Neuronal stem cell (in vitro differentiated cells): ENCODE measurements at regions not wholly inside any gene's neighbourhood (a gene's known extent, or its start where the extent isn't known, plus 50 kb on each side); places are given as distances from the start of the nearest gene placed in this dataset.

Source experiments
- DNase-seq: peaks from one replicate; pipeline ENCODE4 v3.0.0-alpha.2; 2013; ENCODE audit warnings: low spot score
- H2AFZ ChIP-seq: one replicate; pipeline ENCODE4 v1.6.1; 2013; ENCODE audit warnings: mild to moderate bottlenecking, low read length, inconsistent platforms
- H2AK5ac ChIP-seq: 2 replicates; pipeline ENCODE4 v1.6.1; 2013; ENCODE audit warnings: low read depth, mild to moderate bottlenecking, inconsistent platforms, low read length, moderate library complexity, mixed read lengths
- H2BK120ac ChIP-seq: 2 replicates; pipeline ENCODE4 v1.6.1; 2013; ENCODE audit warnings: low read depth, mild to moderate bottlenecking, inconsistent platforms, low read length, moderate library complexity, mixed read lengths
- H2BK12ac ChIP-seq: one replicate; pipeline ENCODE4 v1.6.1; 2013; ENCODE audit warnings: low read length, inconsistent platforms
- H2BK15ac ChIP-seq: 2 replicates; pipeline ENCODE4 v1.6.1; 2013; ENCODE audit warnings: mild to moderate bottlenecking, low read length, inconsistent platforms, mixed read lengths
- H2BK5ac ChIP-seq: one replicate; pipeline ENCODE4 v1.6.1; 2013; ENCODE audit warnings: inconsistent platforms, mild to moderate bottlenecking, low read length, moderate library complexity
- H3K14ac ChIP-seq: one replicate; pipeline ENCODE4 v1.6.1; 2013; ENCODE audit warnings: low read length, inconsistent platforms
- H3K18ac ChIP-seq: 2 replicates; pipeline ENCODE4 v1.6.1; 2013; ENCODE audit warnings: low read length, inconsistent platforms
- H3K23ac ChIP-seq: 2 replicates; pipeline ENCODE4 v1.6.1; 2013; ENCODE audit warnings: low read depth, mild to moderate bottlenecking, mixed read lengths, low read length, inconsistent platforms; ENCODE audit not compliant: poor library complexity
- H3K27ac ChIP-seq: replicated peaks from 3 replicates; pipeline ENCODE4 v1.5.1; 2013; ENCODE audit warnings: low read length, inconsistent platforms
- H3K27me3 ChIP-seq, 3 experiments: 2 replicates each; pipeline ENCODE4 v1.6.1; 2013; ENCODE audit warnings: low read length in 3 of 3, mild to moderate bottlenecking in 2 of 3, inconsistent platforms in 1 of 3, low read depth in 1 of 3, mixed read lengths in 1 of 3, moderate library complexity in 1 of 3; ENCODE audit not compliant: control insufficient read depth in 3 of 3, insufficient read depth in 3 of 3
- H3K36me3 ChIP-seq, 2 donors: replicated peaks in 1 of 2; 2 replicates each; pipeline ENCODE4 v1.6.1; 2013; ENCODE audit warnings: low read length in 2 of 2; ENCODE audit not compliant: control insufficient read depth in 2 of 2, insufficient read depth in 2 of 2
- H3K4ac ChIP-seq: 2 replicates; pipeline ENCODE4 v1.6.1; 2013; ENCODE audit warnings: inconsistent platforms, mild to moderate bottlenecking, low read length, moderate library complexity
- H3K4me1 ChIP-seq, 2 donors: 1 replicate in 1 of 2; 2 replicates in 1 of 2; pipeline ENCODE4 v1.6.1; 2013; ENCODE audit warnings: low read length in 2 of 2, low read depth in 1 of 2; ENCODE audit not compliant: control insufficient read depth in 2 of 2, insufficient read depth in 1 of 2
- H3K4me2 ChIP-seq: one replicate; pipeline ENCODE4 v1.6.1; 2013; ENCODE audit warnings: mild to moderate bottlenecking, low read length, inconsistent platforms; ENCODE audit not compliant: insufficient read depth, poor library complexity, severe bottlenecking
- H3K4me3 ChIP-seq, 2 donors: 2 replicates each; pipeline ENCODE4 v1.5.1; 2013; ENCODE audit warnings: low read length in 2 of 2, mild to moderate bottlenecking in 2 of 2, inconsistent platforms in 1 of 2, moderate library complexity in 1 of 2
- H3K79me1 ChIP-seq: one replicate; pipeline ENCODE4 v1.6.1; 2013; ENCODE audit warnings: low read depth, mild to moderate bottlenecking, inconsistent platforms, low read length, moderate library complexity
- H3K9ac ChIP-seq: one replicate; pipeline ENCODE4 v1.6.1; 2013; ENCODE audit warnings: mild to moderate bottlenecking, low read depth, low read length, inconsistent platforms; ENCODE audit not compliant: poor library complexity
- H3K9me3 ChIP-seq, 2 donors: replicated peaks in 1 of 2; 2 replicates each; pipeline versions ENCODE3 to v1.6.1; 2013; ENCODE audit warnings: low read length in 2 of 2, mild to moderate bottlenecking in 2 of 2, inconsistent platforms in 1 of 2, low read depth in 1 of 2, mixed read lengths in 1 of 2, moderate library complexity in 1 of 2; ENCODE audit not compliant: control insufficient read depth in 2 of 2, insufficient read depth in 1 of 2
- H4K8ac ChIP-seq: one replicate; pipeline ENCODE4 v1.6.1; 2013; ENCODE audit warnings: low read depth, mild to moderate bottlenecking, inconsistent platforms, low read length, moderate library complexity
- H4K91ac ChIP-seq: one replicate; pipeline ENCODE4 v1.6.1; 2013; ENCODE audit warnings: low read length, low read depth, mild to moderate bottlenecking, inconsistent platforms; ENCODE audit not compliant: poor library complexity
- whole genome bisulfite sequencing, 2 donors: extraction: QIAGEN DNeasy Blood & Tissue Kit; methylation state at CpG; one replicate each; pipeline ENCODE4 v1.1.7; 2013; ENCODE audit warnings: missing lambda C conversion rate in 2 of 2, mixed read lengths in 1 of 2; ENCODE audit not compliant: insufficient read length in 2 of 2, insufficient replicate concordance in 1 of 2; ENCODE audit errors: extremely low coverage in 2 of 2; 5-methylcytosine and 5-hydroxymethylcytosine counted together

GRCh38 chr16:72639494-72639893, 408.4 kb downstream of the ZFHX3 start:
- no peak overlapping the region for H2AK5ac ChIP-seq
- no peaks in the 10 kb centered on the region for H3K27me3 ChIP-seq
- H4K91ac ChIP-seq, result no peak overlapping the region
- H2BK15ac ChIP-seq, result no peak overlapping the region
- H2BK5ac ChIP-seq, result no peak overlapping the region
- no peak overlapping the region for H3K4me2 ChIP-seq
- no peak for DNase-seq
- no peak overlapping the region for H3K23ac ChIP-seq
- H2BK120ac ChIP-seq, result no peak overlapping the region
- H2AFZ ChIP-seq, result no peak overlapping the region
- H3K14ac ChIP-seq, result no peak overlapping the region
- no peak overlapping the region for H3K18ac ChIP-seq
- H3K9ac ChIP-seq, result no peak overlapping the region
- no peak overlapping the region for H3K27ac ChIP-seq
- WGBS, 2 donors, result no CpG with 5 or more reads among the region's 1 CpG
- no peaks in the 10 kb centered on the region for H3K36me3 ChIP-seq
- H3K4ac ChIP-seq, result no peak overlapping the region
- H3K4me1 ChIP-seq, result no peaks in the 10 kb centered on the region
- H3K79me1 ChIP-seq, result peaks cover 2% of the 10 kb centered on the region
- no peak overlapping the region for H3K4me3 ChIP-seq
- H4K8ac ChIP-seq, result no peak overlapping the region
- no peak overlapping the region for H2BK12ac ChIP-seq
- peaks cover 5% of the 10 kb centered on the region in 2 donors for H3K9me3 ChIP-seq

GRCh38 chr16:72637306-72637705, 410.6 kb downstream of the ZFHX3 start:
- WGBS, 2 donors, result no CpG with 5 or more reads among the region's 1 CpG
- H2BK120ac ChIP-seq, result no peak overlapping the region

GRCh38 chr16:72635694-72636093, 412.2 kb downstream of the ZFHX3 start:
- Histone ChIP-seq H3K4ac (no peak overlapping the region), H2BK120ac (no peak overlapping the region), H2BK5ac (no peak overlapping the region), H3K23ac (no peak overlapping the region), H3K9me3 (peaks cover 1 to 5% of the 10 kb centered on the region in 2 donors), H4K91ac (no peak overlapping the region), H3K4me2 (no peak overlapping the region), H3K79me1 (peaks cover 2% of the 10 kb centered on the region), H3K27me3 (no peaks in the 10 kb centered on the region), H3K18ac (no peak overlapping the region), H3K27ac (no peak overlapping the region), H3K4me1 (no peaks in the 10 kb centered on the region), H4K8ac (no peak overlapping the region), H3K36me3 (no peaks in the 10 kb centered on the region), H3K4me3 (no peak overlapping the region), H2AFZ (no peak overlapping the region), H2AK5ac (no peak overlapping the region), H3K9ac (no peak overlapping the region), H3K14ac (no peak overlapping the region), H2BK12ac (no peak overlapping the region), H2BK15ac (no peak overlapping the region)
- no CpG with 5 or more reads among the region's 5 CpGs for WGBS, 2 donors
- no peak for DNase-seq

More at GRCh38 chr16:72637306-72637705, 410.6 kb downstream of the ZFHX3 start:
- no peak overlapping the region for H2BK12ac ChIP-seq
- H3K4me3 ChIP-seq, result no peak overlapping the region
- no peak overlapping the region for H3K23ac ChIP-seq
- no peak for DNase-seq
- H3K14ac ChIP-seq, result no peak overlapping the region
- no peak overlapping the region for H3K9ac ChIP-seq
- no peak overlapping the region for H2AK5ac ChIP-seq
- no peak overlapping the region for H2BK5ac ChIP-seq
- H4K91ac ChIP-seq, result no peak overlapping the region
- no peak overlapping the region for H3K4ac ChIP-seq
- no peak overlapping the region for H2BK15ac ChIP-seq
- peaks cover 2% of the 10 kb centered on the region for H3K79me1 ChIP-seq
- H2AFZ ChIP-seq, result no peak overlapping the region
- no peak overlapping the region for H4K8ac ChIP-seq
- H3K27ac ChIP-seq, result no peak overlapping the region
- H3K4me1 ChIP-seq, result no peaks in the 10 kb centered on the region
- peaks cover 5% of the 10 kb centered on the region in 2 donors for H3K9me3 ChIP-seq
- no peaks in the 10 kb centered on the region for H3K27me3 ChIP-seq
- no peak overlapping the region for H3K18ac ChIP-seq
- H3K4me2 ChIP-seq, result no peak overlapping the region
- H3K36me3 ChIP-seq, result no peaks in the 10 kb centered on the region

GRCh38 chr16:72635104-72635503, 412.8 kb downstream of the ZFHX3 start:
- no peak overlapping the region for H2BK5ac ChIP-seq
- H3K27ac ChIP-seq, result no peak overlapping the region
- no CpG with 5 or more reads among the region's 4 CpGs for WGBS, 2 donors
- no peak overlapping the region for H3K14ac ChIP-seq
- H3K9ac ChIP-seq, result no peak overlapping the region
- no peak overlapping the region for H3K23ac ChIP-seq
- H3K4me3 ChIP-seq, result no peak overlapping the region
- no peaks in the 10 kb centered on the region for H3K4me1 ChIP-seq
- H3K4ac ChIP-seq, result no peak overlapping the region
- no peaks in the 10 kb centered on the region for H3K27me3 ChIP-seq
- no peak overlapping the region for H3K18ac ChIP-seq
- H2BK120ac ChIP-seq, result no peak overlapping the region
- no peaks in the 10 kb centered on the region for H3K79me1 ChIP-seq
- no peak overlapping the region for H2BK12ac ChIP-seq
- H2AFZ ChIP-seq, result no peak overlapping the region
- peaks cover 1 to 5% of the 10 kb centered on the region in 2 donors for H3K9me3 ChIP-seq
- no peak overlapping the region for H4K8ac ChIP-seq
- no peak overlapping the region for H4K91ac ChIP-seq
- no peaks in the 10 kb centered on the region for H3K36me3 ChIP-seq
- H3K4me2 ChIP-seq, result no peak overlapping the region
- DNase-seq, result no peak
- no peak overlapping the region for H2AK5ac ChIP-seq
- no peak overlapping the region for H2BK15ac ChIP-seq
